SK-N-SH treated with all-trans-retinoic acid at 6 μM for 48 hours (cell line): ENCODE measurements at regions not wholly inside any gene's neighbourhood (a gene's known extent, or its start where the extent isn't known, plus 50 kb on each side); places are given as distances from the start of the nearest gene placed in this dataset.

Experiments
- ATAC-seq: fragments of 200-7000 bp; cut with Tn5 transposase; 3 replicates; pipeline ENCODE4 v1.9.1; 2020; ENCODE audit warnings: mild to moderate bottlenecking, moderate library complexity
- ARNTL ChIP-seq: fragments of 450-650 bp; formaldehyde crosslinking; IDR thresholded peaks from 2 replicates; pipeline ENCODE4 v1.5.0; 2020; ENCODE audit warnings: low read depth, mild to moderate bottlenecking, moderate library complexity, borderline replicate concordance
- BACH2 ChIP-seq: fragments of 250-450 bp; sonication (Bioruptor Pico); IDR thresholded peaks from 2 replicates; pipeline ENCODE4 v1.9.0; 2021; ENCODE audit warnings: mild to moderate bottlenecking, borderline replicate concordance
- CSDC2 ChIP-seq: fragments of 250-450 bp; sonication (Bioruptor Pico); IDR thresholded peaks from 2 replicates; pipeline ENCODE4 v1.5.0; 2020; ENCODE audit warnings: mild to moderate bottlenecking, moderate library complexity
- CSRNP3 ChIP-seq: fragments of 250-450 bp; sonication (Bioruptor Pico); IDR thresholded peaks from 2 replicates; pipeline ENCODE4 v1.5.1; 2021; ENCODE audit warnings: mild to moderate bottlenecking, moderate library complexity
- ESRRG ChIP-seq: fragments of 250-450 bp; sonication (Bioruptor Pico); IDR thresholded peaks from 2 replicates; pipeline ENCODE4 v1.6.1; 2021; ENCODE audit warnings: mild to moderate bottlenecking
- GLIS3 ChIP-seq: fragments of 250-450 bp; sonication (Bioruptor Pico); IDR thresholded peaks from 2 replicates; pipeline ENCODE4 v1.5.0; 2020; ENCODE audit warnings: mild to moderate bottlenecking, moderate library complexity
- OSR1 ChIP-seq: fragments of 250-450 bp; sonication (Bioruptor Pico); IDR thresholded peaks from 2 replicates; pipeline ENCODE4 v1.8.0; 2022; ENCODE audit warnings: moderate library complexity, mild to moderate bottlenecking, inconsistent platforms
- POU6F1 ChIP-seq: fragments of 250-450 bp; sonication (Bioruptor Pico); IDR thresholded peaks from 2 replicates; pipeline ENCODE4 v1.8.0; 2021; ENCODE audit warnings: low read depth, mild to moderate bottlenecking, moderate library complexity, borderline replicate concordance
- PPARA ChIP-seq: fragments of 250-450 bp; sonication (Bioruptor Pico); IDR thresholded peaks from 2 replicates; pipeline ENCODE4 v1.5.0; 2020; ENCODE audit warnings: mild to moderate bottlenecking, borderline replicate concordance
- RARB ChIP-seq: fragments of 250-450 bp; sonication (Bioruptor Pico); IDR thresholded peaks from 2 replicates; pipeline ENCODE4 v1.8.0; 2021; ENCODE audit warnings: mild to moderate bottlenecking, moderate library complexity
- SNAI2 ChIP-seq: fragments of 250-450 bp; sonication (Bioruptor Pico); IDR thresholded peaks from 2 replicates; pipeline ENCODE4 v1.5.0; 2020; ENCODE audit warnings: mild to moderate bottlenecking, moderate library complexity
- TCF4 ChIP-seq: fragments of 250-450 bp; sonication (Bioruptor Pico); IDR thresholded peaks from 2 replicates; pipeline ENCODE4 v1.8.0; 2021; ENCODE audit warnings: mild to moderate bottlenecking, moderate library complexity, borderline replicate concordance
- TOX ChIP-seq: fragments of 250-450 bp; sonication (Bioruptor Pico); IDR thresholded peaks from 2 replicates; pipeline ENCODE4 v1.8.0; 2021; ENCODE audit warnings: mild to moderate bottlenecking, moderate library complexity, borderline replicate concordance
- ZFP3 ChIP-seq: fragments of 250-450 bp; sonication (Bioruptor Pico); IDR thresholded peaks from 2 replicates; pipeline ENCODE4 v1.5.0; 2020; ENCODE audit warnings: mild to moderate bottlenecking, moderate library complexity
- ZFP30 ChIP-seq: fragments of 450-650 bp; formaldehyde crosslinking; IDR thresholded peaks from 2 replicates; pipeline ENCODE4 v1.5.0; 2022; ENCODE audit warnings: mild to moderate bottlenecking, moderate library complexity
- ZNF70 ChIP-seq: fragments of 450-650 bp; formaldehyde crosslinking; IDR thresholded peaks from 2 replicates; pipeline ENCODE4 v1.5.0; 2020; ENCODE audit warnings: mild to moderate bottlenecking, moderate library complexity
- ZNF8 ChIP-seq: fragments of 450-650 bp; formaldehyde crosslinking; IDR thresholded peaks from 2 replicates; pipeline ENCODE4 v1.5.0; 2020; ENCODE audit warnings: mild to moderate bottlenecking, moderate library complexity
- TF ChIP-seq, protein P1 (sequence below): fragments of 250-450 bp; sonication (Bioruptor Pico); IDR thresholded peaks from 2 replicates; pipeline ENCODE4 v1.8.0; 2020; ENCODE audit warnings: mild to moderate bottlenecking, moderate library complexity, borderline replicate concordance
- TF ChIP-seq, protein P2 (sequence below): fragments of 250-450 bp; sonication (Bioruptor Pico); IDR thresholded peaks from 2 replicates; pipeline ENCODE4 v1.5.1; 2020; ENCODE audit warnings: low read depth, mild to moderate bottlenecking, moderate library complexity

DNA sequence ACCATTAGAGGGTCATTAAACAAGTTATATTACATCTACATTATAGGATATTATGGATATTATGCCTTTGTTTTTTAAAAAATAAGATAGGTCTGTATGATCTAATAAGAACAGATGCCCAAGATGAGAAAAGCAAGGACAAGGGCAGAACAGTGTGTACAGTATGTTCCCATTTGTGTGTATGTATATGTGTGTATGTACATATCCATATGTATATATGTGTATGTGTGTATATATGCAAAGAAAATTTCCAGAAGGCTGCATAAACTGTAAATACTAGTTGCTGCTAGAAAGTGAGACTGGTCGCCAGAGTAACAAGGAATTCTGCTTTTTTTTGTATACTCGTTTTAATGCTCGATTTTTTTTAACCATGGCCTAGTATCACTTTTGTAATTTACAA lies 58.1 kb upstream of the GLIS3 start:
- ATAC-seq, result no peak
- TF ChIP-seq RARB (CRISPR knock-in tag), result no peak

GRCh38 chr9:4356306-4356705 lies 56.4 kb upstream of the GLIS3 start:
- no peak for ATAC-seq

DNA sequence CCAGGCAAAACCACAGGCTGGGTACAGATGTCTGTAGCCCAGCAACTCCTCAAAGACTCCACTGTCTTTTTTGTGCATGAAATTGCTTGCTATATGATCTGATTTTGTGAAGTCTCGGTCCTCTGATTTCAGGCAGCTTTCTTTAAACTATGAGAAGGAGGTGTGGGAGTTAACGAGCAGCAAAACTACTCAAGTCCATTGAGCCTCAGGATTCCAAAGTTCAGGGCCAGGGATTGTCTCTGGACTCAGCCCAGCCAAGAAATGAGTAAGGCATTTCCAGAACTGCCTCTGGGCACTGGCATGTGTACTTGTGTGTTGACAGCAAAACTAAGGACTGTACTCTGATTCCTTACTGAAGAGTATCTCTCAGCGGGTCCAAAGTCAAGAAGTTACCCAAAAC lies 53.4 kb upstream of the GLIS3 start:
- TF ChIP-seq CSDC2 (CRISPR knock-in tag) (no peak), ARNTL (CRISPR knock-in tag) (no peak), OSR1 (CRISPR knock-in tag) (no peak), ZNF70 (CRISPR knock-in tag) (no peak), POU6F1 (CRISPR knock-in tag) (no peak), SNAI2 (no peak), ESRRG (no peak), CSRNP3 (CRISPR knock-in tag) (no peak), BACH2 (CRISPR knock-in tag) (no peak), ZFP30 (CRISPR knock-in tag) (no peak)
- no peak for ATAC-seq

More at GRCh38 chr9:4356306-4356705, 56.4 kb upstream of the GLIS3 start:
- TF ChIP-seq PPARA (CRISPR knock-in tag) (no peak), POU6F1 (CRISPR knock-in tag) (no peak), RARB (CRISPR knock-in tag) (no peak), BACH2 (CRISPR knock-in tag) (no peak), ARNTL (CRISPR knock-in tag) (no peak), ZFP30 (CRISPR knock-in tag) (no peak), GLIS3 (CRISPR knock-in tag) (no peak), TCF4 (no peak), ESRRG (no peak), CSRNP3 (CRISPR knock-in tag) (no peak), ZNF8 (CRISPR knock-in tag) (no peak), ZFP3 (CRISPR knock-in tag) (no peak), TOX (CRISPR knock-in tag) (no peak), OSR1 (CRISPR knock-in tag) (no peak)
- TF ChIP-seq, protein P1, sequence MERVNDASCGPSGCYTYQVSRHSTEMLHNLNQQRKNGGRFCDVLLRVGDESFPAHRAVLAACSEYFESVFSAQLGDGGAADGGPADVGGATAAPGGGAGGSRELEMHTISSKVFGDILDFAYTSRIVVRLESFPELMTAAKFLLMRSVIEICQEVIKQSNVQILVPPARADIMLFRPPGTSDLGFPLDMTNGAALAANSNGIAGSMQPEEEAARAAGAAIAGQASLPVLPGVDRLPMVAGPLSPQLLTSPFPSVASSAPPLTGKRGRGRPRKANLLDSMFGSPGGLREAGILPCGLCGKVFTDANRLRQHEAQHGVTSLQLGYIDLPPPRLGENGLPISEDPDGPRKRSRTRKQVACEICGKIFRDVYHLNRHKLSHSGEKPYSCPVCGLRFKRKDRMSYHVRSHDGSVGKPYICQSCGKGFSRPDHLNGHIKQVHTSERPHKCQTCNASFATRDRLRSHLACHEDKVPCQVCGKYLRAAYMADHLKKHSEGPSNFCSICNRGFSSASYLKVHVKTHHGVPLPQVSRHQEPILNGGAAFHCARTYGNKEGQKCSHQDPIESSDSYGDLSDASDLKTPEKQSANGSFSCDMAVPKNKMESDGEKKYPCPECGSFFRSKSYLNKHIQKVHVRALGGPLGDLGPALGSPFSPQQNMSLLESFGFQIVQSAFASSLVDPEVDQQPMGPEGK, result no peak
- TF ChIP-seq, protein P2, sequence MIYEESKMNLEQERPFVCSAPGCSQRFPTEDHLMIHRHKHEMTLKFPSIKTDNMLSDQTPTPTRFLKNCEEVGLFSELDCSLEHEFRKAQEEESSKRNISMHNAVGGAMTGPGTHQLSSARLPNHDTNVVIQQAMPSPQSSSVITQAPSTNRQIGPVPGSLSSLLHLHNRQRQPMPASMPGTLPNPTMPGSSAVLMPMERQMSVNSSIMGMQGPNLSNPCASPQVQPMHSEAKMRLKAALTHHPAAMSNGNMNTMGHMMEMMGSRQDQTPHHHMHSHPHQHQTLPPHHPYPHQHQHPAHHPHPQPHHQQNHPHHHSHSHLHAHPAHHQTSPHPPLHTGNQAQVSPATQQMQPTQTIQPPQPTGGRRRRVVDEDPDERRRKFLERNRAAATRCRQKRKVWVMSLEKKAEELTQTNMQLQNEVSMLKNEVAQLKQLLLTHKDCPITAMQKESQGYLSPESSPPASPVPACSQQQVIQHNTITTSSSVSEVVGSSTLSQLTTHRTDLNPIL, result no peak
